Karpas-422 (cell line): ENCODE measurements at regions not wholly inside any gene's neighbourhood (a gene's known extent, or its start where the extent isn't known, plus 50 kb on each side); places are given as distances from the start of the nearest gene placed in this dataset.

Experiments used
- DNase-seq: peaks from one replicate; pipeline ENCODE4 v3.0.0-alpha.2; 2015
- H2AFZ ChIP-seq: fragments of 200-600 bp; sonication (generic); 2 replicates; pipeline ENCODE4 v1.6.1; 2014; ENCODE audit warnings: antibody characterized with exemption, low read length, mixed read lengths
- H3K27ac ChIP-seq: fragments of 200-600 bp; sonication (generic); 2 replicates; pipeline ENCODE4 v1.5.1; 2014; ENCODE audit warnings: mild to moderate bottlenecking, low read length, moderate library complexity
- H3K27me3 ChIP-seq: fragments of 200-600 bp; sonication (generic); 2 replicates; pipeline ENCODE4 v1.6.1; 2014; ENCODE audit warnings: low read length, mixed read lengths
- H3K36me3 ChIP-seq: fragments of 200-600 bp; sonication (generic); 2 replicates; pipeline ENCODE4 v1.6.1; 2014; ENCODE audit warnings: low read length, mixed read lengths; ENCODE audit not compliant: insufficient read depth
- H3K4me1 ChIP-seq: fragments of 200-600 bp; sonication (generic); 2 replicates; pipeline ENCODE4 v1.6.1; 2014; ENCODE audit warnings: mild to moderate bottlenecking, low read length, mixed read lengths
- H3K4me2 ChIP-seq: fragments of 200-600 bp; sonication (generic); 2 replicates; pipeline ENCODE4 v1.6.1; 2014; ENCODE audit warnings: low read length, low read depth, mild to moderate bottlenecking; ENCODE audit not compliant: poor library complexity, severe bottlenecking
- H3K4me3 ChIP-seq: fragments of 200-600 bp; sonication (generic); 2 replicates; pipeline ENCODE4 v1.5.1; 2014; ENCODE audit warnings: mild to moderate bottlenecking, antibody characterized with exemption, low read length, mixed read lengths
- H3K79me2 ChIP-seq: fragments of 200-600 bp; sonication (generic); 2 replicates; pipeline ENCODE4 v1.6.1; 2014; ENCODE audit warnings: mild to moderate bottlenecking, low read length, mixed read lengths
- H3K9ac ChIP-seq: fragments of 200-600 bp; sonication (generic); 2 replicates; pipeline ENCODE4 v1.6.0; 2014; ENCODE audit warnings: low read length
- H3K9me2 ChIP-seq: fragments of 200-600 bp; sonication (generic), shearing (Covaris generic); replicated peaks from 2 replicates; pipeline ENCODE4 v1.6.0; 2014; ENCODE audit warnings: mild to moderate bottlenecking, low read length, moderate library complexity; ENCODE audit not compliant: insufficient read depth
- H3K9me3 ChIP-seq: fragments of 300-700, 200-600 bp; sonication (generic); 2 replicates; pipeline ENCODE4 v1.6.1; 2014; ENCODE audit warnings: low read length, mixed read lengths
- H4K20me1 ChIP-seq: fragments of 200-600 bp; sonication (generic); 2 replicates; pipeline ENCODE4 v1.6.1; 2014; ENCODE audit warnings: mild to moderate bottlenecking, antibody characterized with exemption, low read length, low read depth; ENCODE audit not compliant: insufficient read depth

- Histone ChIP-seq H3K9me2 (no peaks in the 10 kb centered on the region), H3K9me3 (peaks cover 3% of the 10 kb centered on the region; the same call in 1 of the 2 replicates), H3K27me3 (no peaks in the 10 kb centered on the region), H4K20me1 (no peaks in the 10 kb centered on the region), H3K27ac (no peak overlapping the region), H3K4me2 (no peak overlapping the region), H3K9ac (no peak overlapping the region), H3K4me1 (no peaks in the 10 kb centered on the region), H3K4me3 (no peak overlapping the region), H3K36me3 (no peaks in the 10 kb centered on the region), H3K79me2 (no peaks in the 10 kb centered on the region), H2AFZ (no peak overlapping the region)
- DNase-seq = no peak
Observed at GRCh38 chr11:81421251-81421860, 1312.3 kb downstream of the FAM181B start.

DNA sequence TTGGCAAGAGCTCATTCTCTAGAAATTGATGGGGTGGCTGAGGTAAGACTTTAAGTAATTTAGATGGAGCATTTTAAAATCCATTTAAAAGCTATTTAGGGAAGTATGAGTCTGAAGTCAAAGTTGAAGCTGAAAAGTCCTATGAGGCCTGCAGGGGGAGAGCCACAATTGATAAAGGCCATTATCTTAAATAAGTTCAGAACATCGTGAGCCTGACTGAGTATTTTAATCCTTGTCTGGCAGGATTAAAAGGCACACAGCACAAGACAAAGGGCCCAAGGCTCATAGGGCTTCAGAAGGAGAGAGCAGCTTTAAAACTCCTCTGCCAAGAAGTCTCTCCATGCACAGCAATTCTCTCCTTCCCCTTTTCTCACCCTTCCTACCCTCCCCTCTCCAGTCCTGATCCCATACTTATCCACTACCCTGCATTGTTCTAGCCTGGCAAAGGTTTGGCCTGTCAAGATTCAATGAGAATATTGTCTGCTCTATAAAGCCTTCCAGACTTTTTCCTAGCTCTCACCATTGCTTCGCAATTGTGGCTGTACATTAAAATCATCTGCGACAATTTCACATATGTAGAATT lies 1312.9 kb downstream of the FAM181B start:
- H2AFZ ChIP-seq = no peak overlapping the region
- no peaks in the 10 kb centered on the region for H3K27me3 ChIP-seq
- H3K4me2 ChIP-seq = no peak overlapping the region
- no peak for DNase-seq
- no peaks in the 10 kb centered on the region for H3K9me2 ChIP-seq
- H3K9ac ChIP-seq = no peak overlapping the region
- H3K4me1 ChIP-seq = no peaks in the 10 kb centered on the region
- no peaks in the 10 kb centered on the region for H3K36me3 ChIP-seq
- H3K4me3 ChIP-seq = no peak overlapping the region
- no peaks in the 10 kb centered on the region for H4K20me1 ChIP-seq
- peaks cover 3% of the 10 kb centered on the region; the same call in 1 of the 2 replicates for H3K9me3 ChIP-seq
- no peak overlapping the region for H3K27ac ChIP-seq
- no peaks in the 10 kb centered on the region for H3K79me2 ChIP-seq

- Histone ChIP-seq H3K9ac (no peak overlapping the region), H3K4me1 (no peaks in the 10 kb centered on the region), H3K79me2 (no peaks in the 10 kb centered on the region), H3K4me3 (no peak overlapping the region), H3K27me3 (no peaks in the 10 kb centered on the region), H2AFZ (no peak overlapping the region), H3K27ac (no peak overlapping the region), H3K36me3 (no peaks in the 10 kb centered on the region), H3K4me2 (no peak overlapping the region), H4K20me1 (no peaks in the 10 kb centered on the region), H3K9me2 (0 out of 2 replicates have a peak, but pooled peaks cover 3% of the 10 kb centered on the region), H3K9me3 (peaks cover 16% of the 10 kb centered on the region)
- no peak for DNase-seq
Observed at GRCh38 chr11:81397316-81397715, 1336.3 kb downstream of the FAM181B start.

GRCh38 chr11:81394311-81394710 lies 1339.4 kb downstream of the FAM181B start:
- H3K36me3 ChIP-seq = no peaks in the 10 kb centered on the region
- H4K20me1 ChIP-seq = no peaks in the 10 kb centered on the region
- H3K27me3 ChIP-seq = no peaks in the 10 kb centered on the region
- H3K79me2 ChIP-seq = no peaks in the 10 kb centered on the region
- H3K9me2 ChIP-seq = no peaks in the 10 kb centered on the region
- H3K4me1 ChIP-seq = no peaks in the 10 kb centered on the region
- H3K4me3 ChIP-seq = no peak overlapping the region
- no peak overlapping the region for H2AFZ ChIP-seq
- H3K27ac ChIP-seq = no peak overlapping the region
- DNase-seq = no peak
- peaks cover 11% of the 10 kb centered on the region for H3K9me3 ChIP-seq
- no peak overlapping the region for H3K4me2 ChIP-seq
- H3K9ac ChIP-seq = no peak overlapping the region

DNA sequence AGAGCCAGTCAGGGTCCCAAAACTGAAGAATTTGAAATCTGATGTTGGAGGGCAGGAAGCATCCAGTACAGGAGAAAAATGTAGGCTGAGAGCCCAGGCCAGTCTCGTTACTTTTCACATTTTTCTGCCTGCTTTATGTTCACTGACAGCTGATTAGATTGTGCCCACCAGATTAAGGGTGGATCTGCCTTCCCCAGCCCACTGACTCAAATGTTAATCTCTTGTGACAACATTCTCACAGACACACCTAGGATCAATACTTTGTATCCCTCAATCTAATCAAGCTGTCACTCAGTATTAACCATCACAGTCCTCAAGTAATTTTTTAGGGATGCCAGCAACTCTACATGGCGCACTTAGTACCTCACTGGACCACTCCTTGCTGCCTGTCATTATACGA lies 1345.3 kb downstream of the FAM181B start:
- H3K9ac ChIP-seq = no peak overlapping the region
- no peaks in the 10 kb centered on the region for H4K20me1 ChIP-seq
- H3K4me3 ChIP-seq = no peak overlapping the region
- no peaks in the 10 kb centered on the region; the same call in 1 of the 2 replicates for H3K9me2 ChIP-seq
- no peak overlapping the region for H3K27ac ChIP-seq
- no peaks in the 10 kb centered on the region for H3K4me1 ChIP-seq
- no peaks in the 10 kb centered on the region for H3K36me3 ChIP-seq
- no peak overlapping the region for H2AFZ ChIP-seq
- no peaks in the 10 kb centered on the region for H3K79me2 ChIP-seq
- no peak for DNase-seq
- no peak overlapping the region for H3K4me2 ChIP-seq
- H3K27me3 ChIP-seq = no peaks in the 10 kb centered on the region
- peaks cover 5% of the 10 kb centered on the region for H3K9me3 ChIP-seq

GRCh38 chr11:81380395-81380794 lies 1353.3 kb downstream of the FAM181B start:
- H3K4me1 ChIP-seq = no peaks in the 10 kb centered on the region
- H3K4me2 ChIP-seq = no peak overlapping the region
- H3K79me2 ChIP-seq = no peaks in the 10 kb centered on the region
- no peak overlapping the region for H3K4me3 ChIP-seq
- no peak overlapping the region for H3K27ac ChIP-seq
- no peaks in the 10 kb centered on the region for H3K27me3 ChIP-seq
- no peaks in the 10 kb centered on the region for H4K20me1 ChIP-seq
- H3K36me3 ChIP-seq = no peaks in the 10 kb centered on the region
- no peaks in the 10 kb centered on the region for H3K9me2 ChIP-seq
- H3K9ac ChIP-seq = no peak overlapping the region
- peaks cover 29% of the 10 kb centered on the region for H3K9me3 ChIP-seq
- no peak overlapping the region for H2AFZ ChIP-seq
- DNase-seq = no peak

- H3K79me2 ChIP-seq = no peaks in the 10 kb centered on the region
- DNase-seq = no peak
- H4K20me1 ChIP-seq = no peaks in the 10 kb centered on the region
- no peaks in the 10 kb centered on the region for H3K27me3 ChIP-seq
- H2AFZ ChIP-seq = no peak overlapping the region
- H3K9me3 ChIP-seq = peaks cover 31% of the 10 kb centered on the region
- H3K36me3 ChIP-seq = no peaks in the 10 kb centered on the region
- no peak overlapping the region for H3K27ac ChIP-seq
- no peak overlapping the region for H3K9ac ChIP-seq
- H3K4me1 ChIP-seq = no peaks in the 10 kb centered on the region
- no peaks in the 10 kb centered on the region for H3K9me2 ChIP-seq
- H3K4me3 ChIP-seq = no peak overlapping the region
- no peak overlapping the region for H3K4me2 ChIP-seq
Observed at GRCh38 chr11:81377418-81377817, 1356.2 kb downstream of the FAM181B start.

GRCh38 chr11:81373986-81374385 lies 1359.7 kb downstream of the FAM181B start:
- no peaks in the 10 kb centered on the region for H3K79me2 ChIP-seq
- H2AFZ ChIP-seq = no peak overlapping the region
- no peaks in the 10 kb centered on the region for H3K36me3 ChIP-seq
- H3K27ac ChIP-seq = no peak overlapping the region
- no peak overlapping the region for H3K9ac ChIP-seq
- H3K27me3 ChIP-seq = no peaks in the 10 kb centered on the region
- H3K4me2 ChIP-seq = no peak overlapping the region
- H3K4me1 ChIP-seq = no peaks in the 10 kb centered on the region
- peaks cover 36% of the 10 kb centered on the region for H3K9me3 ChIP-seq
- no peaks in the 10 kb centered on the region for H4K20me1 ChIP-seq
- no peak for DNase-seq
- no peak overlapping the region for H3K4me3 ChIP-seq
- H3K9me2 ChIP-seq = 0 out of 2 replicates have a peak, but pooled peaks cover 5% of the 10 kb centered on the region
